ENCODE measurements at regions not wholly inside any gene's neighbourhood (a gene's known extent, or its start where the extent isn't known, plus 50 kb on each side); places are given as distances from the start of the nearest gene placed in this dataset.

- Mint-ChIP-seq H3K27ac (ENCODE audit: unreplicated experiment) (no peak overlapping the region), H3K4me3 (ENCODE audit: unreplicated experiment) (no peak overlapping the region), H3K27me3 (ENCODE audit: unreplicated experiment) (no peaks in the 10 kb centered on the region), H3K4me1 (ENCODE audit: low read depth, unreplicated experiment) (no peaks in the 10 kb centered on the region), H3K9me3 (ENCODE audit: unreplicated experiment) (peaks cover 1% of the 10 kb centered on the region), H3K36me3 (ENCODE audit: unreplicated experiment) (no peaks in the 10 kb centered on the region)
- no peak for DNase-seq
- no peak for TF ChIP-seq CTCF (IDR thresholded peaks at IDR 0.05; ENCODE audit: partially characterized antibody, unreplicated experiment)
Measured at GRCh38 chr20:24746351-24746685, 202.8 kb upstream of the CST7 start.

- no peak for DNase-seq
- Mint-ChIP-seq H3K4me3 (ENCODE audit: unreplicated experiment) (no peak overlapping the region), H3K9me3 (ENCODE audit: unreplicated experiment) (peaks cover 1% of the 10 kb centered on the region), H3K36me3 (ENCODE audit: unreplicated experiment) (no peaks in the 10 kb centered on the region), H3K4me1 (ENCODE audit: low read depth, unreplicated experiment) (no peaks in the 10 kb centered on the region), H3K27me3 (ENCODE audit: unreplicated experiment) (no peaks in the 10 kb centered on the region), H3K27ac (ENCODE audit: unreplicated experiment) (no peak overlapping the region)
- no peak for TF ChIP-seq CTCF (IDR thresholded peaks at IDR 0.05; ENCODE audit: partially characterized antibody, unreplicated experiment)
Measured at GRCh38 chr20:24747010-24747712, 201.9 kb upstream of the CST7 start.

GRCh38 chr20:24747881-24748595, 201.0 kb upstream of the CST7 start:
- Mint-ChIP-seq H3K4me1 (ENCODE audit: low read depth, unreplicated experiment) (no peaks in the 10 kb centered on the region), H3K27ac (ENCODE audit: unreplicated experiment) (no peak overlapping the region), H3K36me3 (ENCODE audit: unreplicated experiment) (no peaks in the 10 kb centered on the region), H3K27me3 (ENCODE audit: unreplicated experiment) (no peaks in the 10 kb centered on the region), H3K4me3 (ENCODE audit: unreplicated experiment) (no peak overlapping the region), H3K9me3 (ENCODE audit: unreplicated experiment) (peaks cover 1% of the 10 kb centered on the region)
- no peak for DNase-seq
- no peak for TF ChIP-seq CTCF (IDR thresholded peaks at IDR 0.05; ENCODE audit: partially characterized antibody, unreplicated experiment)

- Mint-ChIP-seq H3K9me3 (ENCODE audit: unreplicated experiment) (peaks cover 1% of the 10 kb centered on the region), H3K27ac (ENCODE audit: unreplicated experiment) (no peak overlapping the region), H3K27me3 (ENCODE audit: unreplicated experiment) (no peaks in the 10 kb centered on the region), H3K36me3 (ENCODE audit: unreplicated experiment) (no peaks in the 10 kb centered on the region), H3K4me1 (ENCODE audit: low read depth, unreplicated experiment) (no peaks in the 10 kb centered on the region), H3K4me3 (ENCODE audit: unreplicated experiment) (no peak overlapping the region)
- no peak for TF ChIP-seq CTCF (IDR thresholded peaks at IDR 0.05; ENCODE audit: partially characterized antibody, unreplicated experiment)
- DNase-seq, result no peak
Measured at GRCh38 chr20:24751551-24751950, 197.5 kb upstream of the CST7 start.

- H3K4me1 Mint-ChIP-seq (ENCODE audit: low read depth, unreplicated experiment), result no peaks in the 10 kb centered on the region
- H3K36me3 Mint-ChIP-seq (ENCODE audit: unreplicated experiment), result no peaks in the 10 kb centered on the region
- H3K27me3 Mint-ChIP-seq (ENCODE audit: unreplicated experiment), result no peaks in the 10 kb centered on the region
- DNase-seq, result no peak
- no peak for TF ChIP-seq CTCF (IDR thresholded peaks at IDR 0.05; ENCODE audit: partially characterized antibody, unreplicated experiment)
- H3K4me3 Mint-ChIP-seq (ENCODE audit: unreplicated experiment), result no peak overlapping the region
- H3K27ac Mint-ChIP-seq (ENCODE audit: unreplicated experiment), result no peak overlapping the region
- peaks cover 1% of the 10 kb centered on the region for H3K9me3 Mint-ChIP-seq (ENCODE audit: unreplicated experiment)
Measured at GRCh38 chr20:24752612-24753011, 196.5 kb upstream of the CST7 start.

All from glutamatergic neuron (in vitro differentiated cells).